H1 (cell line): ENCODE measurements at regions not wholly inside any gene's neighbourhood (a gene's known extent, or its start where the extent isn't known, plus 50 kb on each side); places are given as distances from the start of the nearest gene placed in this dataset.

ENCODE experiments used
- CTCF ChIA-PET: fragments of 300-600 bp; sonication (Branson Sonifier 250); formaldehyde crosslinking; loops from one replicate; lab custom pipeline; 2021; ENCODE audit not compliant: partially characterized antibody; lab: Charles Lee
- POLR2A ChIA-PET: fragments of 300-600 bp; sonication (Branson Sonifier 250); formaldehyde crosslinking; loops from one replicate; lab custom pipeline; 2021; ENCODE audit warnings: inconsistent platforms; ENCODE audit not compliant: partially characterized antibody; lab: Charles Lee
- DNase-seq, 2 experiments: peaks; one replicate each; pipeline versions ENCODE4 v3.0.0 to v3.0.0-alpha.2; 2010 to 2022; ENCODE audit warnings: low spot score in 2 of 2, low read depth in 1 of 2, mixed read lengths in 1 of 2
- FAIRE-seq: peaks from 2 replicates; lab custom pipeline; 2011; peaks lifted over from hg19 to GRCh38; lab: Jason Lieb, UNC
- H2AFZ ChIP-seq: 2 replicates; pipeline ENCODE4 v1.8.1; 2012; ENCODE audit warnings: low read length, inconsistent platforms
- H2AK5ac ChIP-seq: 2 replicates; pipeline ENCODE4 v1.6.1; 2013; ENCODE audit warnings: low read depth, low read length
- H2BK120ac ChIP-seq: replicated peaks from 2 replicates; pipeline ENCODE3; 2013; ENCODE audit warnings: low read depth, low read length, inconsistent platforms
- H2BK12ac ChIP-seq: 2 replicates; pipeline ENCODE4 v1.6.1; 2013; ENCODE audit warnings: low read depth, low read length
- H2BK15ac ChIP-seq: 2 replicates; pipeline ENCODE4 v1.6.1; 2013; ENCODE audit warnings: low read length
- H2BK20ac ChIP-seq: 2 replicates; pipeline ENCODE4 v1.6.1; 2013; ENCODE audit warnings: low read length
- H2BK5ac ChIP-seq: 2 replicates; pipeline ENCODE4 v1.6.1; 2013; ENCODE audit warnings: low read depth, low read length
- H3K14ac ChIP-seq: 2 replicates; pipeline ENCODE4 v1.6.1; 2013; ENCODE audit warnings: inconsistent platforms; ENCODE audit not compliant: insufficient read length
- H3K18ac ChIP-seq: 2 replicates; pipeline ENCODE4 v1.6.1; 2013; ENCODE audit warnings: low read length; ENCODE audit errors: extremely low read depth
- H3K23ac ChIP-seq: 2 replicates; pipeline ENCODE4 v1.6.1; 2013; ENCODE audit warnings: inconsistent platforms; ENCODE audit not compliant: insufficient read length
- H3K23me2 ChIP-seq: 2 replicates; pipeline ENCODE4 v1.6.1; 2013; ENCODE audit warnings: low read depth, low read length
- H3K27ac ChIP-seq: 2 replicates; pipeline ENCODE4 v1.6.1; 2011; ENCODE audit warnings: low read depth, low read length, inconsistent platforms
- H3K27me3 ChIP-seq, 4 experiments: replicated peaks in 1 of 4; 1 replicate in 1 of 4; 2 replicates in 3 of 4; pipeline versions ENCODE4 v1.6.1 to v1.8.1; 2011 to 2013; ENCODE audit warnings: low read length in 3 of 4, mild to moderate bottlenecking in 3 of 4, inconsistent platforms in 2 of 4, mixed read lengths in 2 of 4, moderate library complexity in 1 of 4; ENCODE audit not compliant: control insufficient read depth in 3 of 4, insufficient read depth in 3 of 4; ENCODE audit errors: extremely low read depth in 1 of 4
- H3K36me3 ChIP-seq, 4 experiments: 2 replicates each; pipeline versions ENCODE4 v1.6.1 to v1.8.1; 2011 to 2013; ENCODE audit warnings: mild to moderate bottlenecking in 4 of 4, low read length in 3 of 4, moderate library complexity in 2 of 4, control low read depth in 1 of 4, inconsistent platforms in 1 of 4; ENCODE audit not compliant: insufficient read depth in 4 of 4, control insufficient read depth in 2 of 4
- H3K4ac ChIP-seq: replicated peaks from 2 replicates; pipeline ENCODE3; 2013; ENCODE audit warnings: low read length, low read depth, mixed read lengths, inconsistent platforms; ENCODE audit not compliant: insufficient read length
- H3K4me1 ChIP-seq, 4 experiments: replicated peaks in 1 of 4; 1 replicate in 1 of 4; 2 replicates in 3 of 4; pipeline versions ENCODE4 v1.6.1 to v1.8.1; 2011 to 2013; ENCODE audit warnings: low read length in 3 of 4, inconsistent platforms in 2 of 4, mixed read lengths in 1 of 4; ENCODE audit not compliant: insufficient read depth in 4 of 4, control insufficient read depth in 3 of 4
- H3K4me2 ChIP-seq, 2 experiments: 2 replicates each; pipeline versions ENCODE4 v1.6.1 to v1.8.1; 2011 to 2013; ENCODE audit warnings: low read depth in 2 of 2, low read length in 2 of 2, control low read depth in 1 of 2, inconsistent platforms in 1 of 2, mild to moderate bottlenecking in 1 of 2; ENCODE audit not compliant: insufficient read depth in 1 of 2
- H3K4me3 ChIP-seq, 4 experiments: fragments of 200-600, 300-600 bp in 1 of 4; sonication (generic), shearing (Covaris generic), sonication (Bioruptor Twin) in 1 of 4; 2 replicates each; pipeline versions ENCODE4 v1.5.1 to v1.8.1; 2011 to 2016; ENCODE audit warnings: low read length in 4 of 4, low read depth in 3 of 4, control low read depth in 2 of 4, inconsistent platforms in 2 of 4, mild to moderate bottlenecking in 2 of 4, mixed read lengths in 1 of 4, moderate library complexity in 1 of 4; ENCODE audit not compliant: insufficient read depth in 2 of 4; ENCODE audit errors: extremely low read depth in 1 of 4
- H3K56ac ChIP-seq: replicated peaks from 2 replicates; pipeline ENCODE3; 2013; ENCODE audit warnings: low read depth, mild to moderate bottlenecking, mixed read lengths, low read length, inconsistent platforms; ENCODE audit not compliant: insufficient read length
- H3K79me1 ChIP-seq: 2 replicates; pipeline ENCODE4 v1.6.1; 2013; ENCODE audit warnings: low read depth, low read length, control low read depth
- H3K79me2 ChIP-seq, 2 experiments: 2 replicates each; pipeline versions ENCODE4 v1.6.1 to v1.8.1; 2012 to 2013; ENCODE audit warnings: low read length in 2 of 2, mild to moderate bottlenecking in 2 of 2, inconsistent platforms in 1 of 2; ENCODE audit not compliant: insufficient read depth in 2 of 2, control insufficient read depth in 1 of 2
- H3K9ac ChIP-seq, 4 experiments: replicated peaks in 1 of 4; 1 replicate in 1 of 4; 2 replicates in 3 of 4; pipeline versions ENCODE4 v1.6.1 to v1.8.1; 2011 to 2013; ENCODE audit warnings: low read depth in 3 of 4, low read length in 3 of 4, control low read depth in 2 of 4, mild to moderate bottlenecking in 2 of 4, moderate library complexity in 2 of 4, inconsistent platforms in 1 of 4; ENCODE audit errors: extremely low read depth in 1 of 4
- H3K9me3 ChIP-seq, 2 experiments: 2 replicates each; pipeline versions ENCODE4 v1.6.1 to v1.8.1; 2012 to 2013; ENCODE audit warnings: mild to moderate bottlenecking in 2 of 2, moderate library complexity in 2 of 2, control low read depth in 1 of 2, inconsistent platforms in 1 of 2, low read depth in 1 of 2, low read length in 1 of 2, mixed read lengths in 1 of 2; ENCODE audit not compliant: insufficient read depth in 2 of 2
- H4K20me1 ChIP-seq, 2 experiments: replicated peaks in 1 of 2; 2 replicates each; pipeline versions ENCODE3 to v1.8.1; 2011 to 2013; ENCODE audit warnings: inconsistent platforms in 2 of 2, low read length in 2 of 2, mild to moderate bottlenecking in 1 of 2; ENCODE audit not compliant: insufficient read depth in 2 of 2, control insufficient read depth in 1 of 2
- H4K5ac ChIP-seq: 2 replicates; pipeline ENCODE4 v1.6.1; 2013; ENCODE audit warnings: low read length, low read depth, mixed read lengths, inconsistent platforms; ENCODE audit not compliant: insufficient read length
- H4K8ac ChIP-seq: 2 replicates; pipeline ENCODE4 v1.8.0; 2013; ENCODE audit warnings: mild to moderate bottlenecking, moderate library complexity, low read length, inconsistent platforms; ENCODE audit not compliant: insufficient read depth; ENCODE audit errors: extremely low read depth
- H4K91ac ChIP-seq: replicated peaks from 2 replicates; pipeline ENCODE3; 2013; ENCODE audit warnings: low read length, mixed read lengths, inconsistent platforms; ENCODE audit not compliant: insufficient read length
- CHD7 ChIP-seq: fragments of 300-600 bp; sonication (generic); IDR thresholded peaks from 2 replicates; pipeline ENCODE4 v1.7.1; 2012; ENCODE audit warnings: low read length, moderate library complexity, mild to moderate bottlenecking, inconsistent platforms; ENCODE audit not compliant: insufficient replicate concordance
- WGBS, 2 experiments: shearing (Covaris generic) in 1 of 2; methylation state at CpG; one replicate each; pipeline versions ENCODE4 v1.1.6 to v1.1.7; 2013 to 2015; ENCODE audit warnings: low lambda C conversion rate in 2 of 2, mixed read lengths in 2 of 2, inconsistent platforms in 1 of 2, low coverage in 1 of 2, missing lambda C conversion rate in 1 of 2; ENCODE audit not compliant: insufficient replicate concordance in 2 of 2, insufficient coverage in 1 of 2, insufficient read length in 1 of 2; ENCODE audit errors: extremely low coverage in 1 of 2, missing lambda C conversion rate in 1 of 2; 5-methylcytosine and 5-hydroxymethylcytosine counted together

GRCh38 chr12:105590571-105590970 lies 260.1 kb downstream of the C12orf75 start:
- Histone ChIP-seq H2BK5ac (no peak overlapping the region), H3K56ac (no peak overlapping the region), H3K23ac (no peak overlapping the region), H4K20me1 (no peaks in the 10 kb centered on the region), H2BK15ac (no peak overlapping the region), H3K4me2 (no peak overlapping the region), H4K5ac (no peak overlapping the region), H2BK20ac (no peak overlapping the region), H3K79me2 (no peaks in the 10 kb centered on the region), H3K27me3 (no peaks in the 10 kb centered on the region), H3K27ac (no peak overlapping the region), H3K4me3 (no peak overlapping the region), H4K91ac (no peak overlapping the region), H3K18ac (no peak overlapping the region), H3K23me2 (no peaks in the 10 kb centered on the region), H3K9ac (no peak overlapping the region), H2BK12ac (no peak overlapping the region), H3K36me3 (no peaks in the 10 kb centered on the region), H3K9me3 (no peaks in the 10 kb centered on the region), H3K14ac (no peak overlapping the region), H2AK5ac (no peak overlapping the region), H4K8ac (no peak overlapping the region), H2AFZ (no peak overlapping the region), H2BK120ac (no peak overlapping the region), H3K4ac (no peak overlapping the region), H3K79me1 (no peaks in the 10 kb centered on the region), H3K4me1 (no peaks in the 10 kb centered on the region)
- WGBS, 2 experiments: 76% methylated on average over 1 of the region's 1 CpG; no CpG with 5 or more reads in 1 of the 2 experiments
- no peak for DNase-seq
- ChIA-PET CTCF (interaction anchor here (1.3 kb wide), 1 partner anchor 170 kb away, joined by 3 read pairs; no protein-coding TSS in a partner anchor), POLR2A (no interaction called here)
- no peak for FAIRE-seq
- no peak for TF ChIP-seq CHD7
